IPS DF 19.7 (cell line): ENCODE measurements at regions not wholly inside any gene's neighbourhood (a gene's known extent, or its start where the extent isn't known, plus 50 kb on each side); places are given as distances from the start of the nearest gene placed in this dataset.
"Not testable (repeated sequence)": the region's sequence is repeated elsewhere in the genome, so short reads cannot be mapped to it uniquely, and the experiment has no call there.

Experiments
- DNase-seq: peaks from one replicate; pipeline ENCODE4 v3.0.0-alpha.2; 2013; ENCODE audit warnings: low read depth, low spot score

GRCh38 chr15:96160269-96160668 lies 170.2 kb upstream of the NR2F2 start:
- no peak for DNase-seq

- no peak for DNase-seq
These were observed 169.7 kb upstream of the NR2F2 start for GRCh38 chr15:96160800-96161199.

- no peak for DNase-seq
These were observed 168.2 kb upstream of the NR2F2 start for GRCh38 chr15:96162322-96162721.

- no peak for DNase-seq
These were observed 165.4 kb upstream of the NR2F2 start for GRCh38 chr15:96165081-96165480.

GRCh38 chr15:96165775-96166174 lies 164.7 kb upstream of the NR2F2 start:
- DNase-seq: no peak

GRCh38 chr15:96166223-96167200 lies 164.0 kb upstream of the NR2F2 start:
- no peak for DNase-seq

GRCh38 chr15:96170616-96170978 lies 159.9 kb upstream of the NR2F2 start:
- not testable (repeated sequence) for DNase-seq

- DNase-seq: no peak
These were observed 159.3 kb upstream of the NR2F2 start for GRCh38 chr15:96170979-96171739.

GRCh38 chr15:96171853-96172296 lies 158.6 kb upstream of the NR2F2 start:
- no peak for DNase-seq

- no peak for DNase-seq
These were observed 158.1 kb upstream of the NR2F2 start for GRCh38 chr15:96172417-96172816.

- no peak for DNase-seq
These were observed 153.7 kb upstream of the NR2F2 start for GRCh38 chr15:96176831-96177230.

GRCh38 chr15:96177279-96177678 lies 153.2 kb upstream of the NR2F2 start:
- no peak for DNase-seq

- DNase-seq: no peak
These were observed 150.3 kb upstream of the NR2F2 start for GRCh38 chr15:96180087-96180748.

GRCh38 chr15:96181217-96181616 lies 149.3 kb upstream of the NR2F2 start:
- no peak for DNase-seq

- no peak for DNase-seq
These were observed 148.6 kb upstream of the NR2F2 start for GRCh38 chr15:96181873-96182301.

GRCh38 chr15:96182736-96183513 lies 147.6 kb upstream of the NR2F2 start:
- no peak for DNase-seq

GRCh38 chr15:96183514-96183850 lies 147.0 kb upstream of the NR2F2 start:
- no peak for DNase-seq

GRCh38 chr15:96183867-96184266 lies 146.6 kb upstream of the NR2F2 start:
- DNase-seq: no peak

- no peak for DNase-seq
These were observed 146.2 kb upstream of the NR2F2 start for GRCh38 chr15:96184297-96184696.

- no peak for DNase-seq
These were observed 144.4 kb upstream of the NR2F2 start for GRCh38 chr15:96186105-96186504.
